DMS153 treated with DMSO at 0.1 percent for 48 hours (cell line): ENCODE measurements at regions not wholly inside any gene's neighbourhood (a gene's known extent, or its start where the extent isn't known, plus 50 kb on each side); places are given as distances from the start of the nearest gene placed in this dataset.

Experiments used
- DNase-seq: peaks from one replicate; lab custom pipeline; 2025; ENCODE audit not compliant: unreplicated experiment; lab: John Stamatoyannopoulos, UW

- DNase-seq = no peak
Measured at GRCh38 chr14:89014569-89014850, 190.1 kb downstream of the TTC8 start.

DNA sequence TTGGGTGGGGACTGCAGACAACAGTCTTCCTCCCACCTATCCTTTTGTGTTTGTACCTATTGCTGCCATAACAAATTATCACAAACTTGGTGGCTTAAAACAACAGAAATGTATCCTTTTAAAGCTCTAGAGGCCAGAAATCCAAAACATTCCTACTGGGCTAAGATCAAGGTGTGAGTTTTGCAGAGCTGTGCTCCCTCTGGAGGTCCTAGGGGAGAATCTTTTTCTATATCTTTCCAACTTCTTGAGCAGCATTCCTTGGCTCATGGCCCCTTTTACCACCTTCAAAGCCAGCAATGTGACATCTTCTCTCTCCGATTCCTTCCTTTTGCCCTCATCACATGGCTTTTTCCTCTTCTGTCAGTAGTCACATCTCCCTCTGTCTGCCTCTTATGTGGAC is 190.6 kb downstream of the TTC8 start:
- no peak for DNase-seq

DNA sequence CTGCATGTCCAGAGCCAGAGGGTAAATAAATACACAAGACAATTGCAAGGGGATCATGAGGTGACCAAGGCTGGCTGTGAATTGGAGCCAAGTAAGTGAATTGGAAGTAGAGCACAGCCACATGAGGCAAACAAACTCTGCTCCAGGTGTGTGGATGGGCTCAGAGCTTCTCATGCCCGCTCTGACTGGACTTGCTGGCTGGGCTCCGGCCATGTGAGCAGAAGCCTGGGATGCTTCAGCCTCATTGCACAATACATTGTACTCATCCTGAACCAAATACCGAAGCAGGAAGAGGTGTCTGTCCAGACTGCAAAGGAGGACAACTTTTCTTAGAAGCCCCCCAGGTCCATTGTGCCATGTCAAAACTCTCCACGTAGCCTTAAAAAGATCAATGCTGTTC is 193.0 kb downstream of the TTC8 start:
- no peak for DNase-seq

DNA sequence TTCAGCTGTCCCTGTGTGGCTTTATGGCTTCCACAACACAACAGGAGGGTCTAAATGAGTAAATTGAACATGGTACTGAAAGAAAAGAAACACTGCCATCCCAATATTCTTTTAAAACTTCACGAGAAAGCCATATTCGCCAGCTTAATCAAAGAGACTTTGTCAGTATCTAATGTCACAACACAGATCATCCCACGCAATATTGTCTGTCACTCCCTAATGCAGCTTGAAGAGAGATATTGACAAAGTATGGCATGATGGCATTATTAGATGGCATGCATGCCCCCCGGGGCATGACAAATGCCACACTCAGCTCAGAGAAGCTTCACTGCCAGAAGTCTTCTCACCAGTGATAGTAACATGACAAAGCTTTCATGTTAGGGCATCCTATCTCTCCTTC is 197.8 kb downstream of the TTC8 start:
- DNase-seq = no peak

- DNase-seq = no peak
Measured at GRCh38 chr14:89024691-89025090, 200.2 kb downstream of the TTC8 start.

GRCh38 chr14:89025561-89026236 is 201.2 kb downstream of the TTC8 start:
- DNase-seq = no peak

DNA sequence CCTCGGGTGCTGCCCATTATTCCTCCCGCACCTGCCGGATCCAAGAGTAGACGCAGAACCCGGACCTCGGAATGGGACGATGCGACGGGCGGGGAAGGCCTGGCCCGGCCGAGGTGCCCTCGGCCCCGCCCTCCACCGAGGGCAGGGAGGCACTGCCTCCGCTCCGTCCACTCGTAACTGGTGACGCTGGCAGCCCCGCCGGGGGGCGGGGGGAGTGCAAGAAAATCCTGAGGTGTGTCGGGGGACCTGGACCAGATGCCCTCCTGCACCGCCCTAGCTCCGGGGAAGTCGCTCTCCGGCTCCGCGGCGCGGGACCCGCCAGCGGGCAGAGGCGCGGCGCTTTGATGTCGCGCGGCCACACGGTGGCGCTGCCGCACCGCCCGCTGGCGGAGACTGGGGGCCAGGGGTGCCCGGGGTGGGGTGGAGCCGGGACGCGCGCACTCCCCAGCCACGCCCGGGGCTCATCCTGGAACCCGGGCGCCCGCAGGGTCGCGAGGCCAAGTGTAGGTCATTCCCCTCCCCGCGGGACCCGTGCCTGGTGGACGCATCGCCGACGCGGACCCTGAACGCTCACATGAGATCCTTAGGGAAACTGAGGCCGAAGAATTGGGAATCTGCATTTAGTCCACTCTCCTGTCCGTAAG is 202.8 kb downstream of the TTC8 start:
- no peak for DNase-seq

DNA sequence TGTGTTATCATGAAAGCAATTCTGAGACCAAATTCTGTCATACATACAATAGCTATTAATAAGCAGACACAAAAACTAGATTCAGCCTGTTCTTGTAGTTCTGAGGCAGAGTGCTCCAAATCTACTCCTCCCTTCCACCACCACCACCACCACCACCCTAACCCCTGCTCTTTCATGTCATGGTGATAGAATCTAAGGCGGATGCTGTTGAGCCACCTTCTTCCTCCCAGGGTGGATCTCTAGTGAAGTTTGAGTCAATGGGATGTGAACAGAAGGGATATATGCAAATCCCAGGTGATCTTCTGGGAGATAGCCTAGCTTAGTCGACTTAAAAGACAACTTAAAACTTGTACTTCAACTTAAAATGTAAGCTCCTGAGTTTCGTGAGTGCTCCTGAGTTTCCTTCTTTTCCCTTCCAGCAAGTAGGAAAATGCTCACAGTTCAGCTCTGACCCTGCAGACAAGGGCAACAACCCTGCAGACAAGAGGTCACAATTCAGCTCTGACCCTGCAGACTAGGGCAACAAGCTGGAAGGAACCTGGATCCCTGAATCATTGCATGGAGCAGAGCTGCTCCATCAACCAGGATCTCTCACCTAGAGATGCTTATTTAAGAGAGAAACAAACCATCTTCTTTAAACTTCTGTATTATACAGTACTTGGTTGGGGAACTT is 204.1 kb downstream of the TTC8 start:
- DNase-seq = no peak

DNA sequence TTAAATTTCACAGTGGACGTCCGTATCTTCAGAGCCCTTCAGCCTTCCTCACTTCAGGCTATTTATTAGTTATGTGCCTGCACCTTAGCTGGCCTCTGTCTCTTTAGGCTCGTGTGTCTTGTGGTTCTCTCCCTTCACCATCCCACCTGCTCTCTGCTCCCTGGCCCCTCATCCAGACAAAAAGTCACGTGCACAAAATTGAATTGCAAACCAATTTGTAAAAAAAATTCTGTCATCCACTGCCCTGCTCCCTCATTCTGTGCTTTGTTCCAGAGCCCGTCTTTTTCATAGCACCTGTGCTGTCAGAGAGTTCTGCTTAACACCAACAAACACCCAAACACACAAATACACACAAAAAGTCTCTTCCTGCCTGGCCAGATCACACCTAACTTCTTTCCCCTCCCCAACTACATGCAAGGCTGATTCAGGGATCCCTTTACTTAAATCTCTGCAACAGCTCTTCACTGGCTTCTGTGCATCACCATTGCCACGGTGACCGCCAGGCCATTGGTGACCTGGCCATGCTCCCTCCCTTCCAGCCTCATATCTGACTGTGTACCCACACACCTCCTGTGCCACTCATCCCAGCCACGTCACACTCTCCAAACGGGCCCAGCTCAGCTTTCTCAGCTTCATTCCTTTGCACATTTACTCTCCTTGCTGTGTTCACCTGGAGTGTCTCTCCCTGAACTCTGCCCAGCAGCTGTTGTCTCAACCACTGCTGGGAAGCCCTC is 205.7 kb downstream of the TTC8 start:
- DNase-seq = no peak

DNA sequence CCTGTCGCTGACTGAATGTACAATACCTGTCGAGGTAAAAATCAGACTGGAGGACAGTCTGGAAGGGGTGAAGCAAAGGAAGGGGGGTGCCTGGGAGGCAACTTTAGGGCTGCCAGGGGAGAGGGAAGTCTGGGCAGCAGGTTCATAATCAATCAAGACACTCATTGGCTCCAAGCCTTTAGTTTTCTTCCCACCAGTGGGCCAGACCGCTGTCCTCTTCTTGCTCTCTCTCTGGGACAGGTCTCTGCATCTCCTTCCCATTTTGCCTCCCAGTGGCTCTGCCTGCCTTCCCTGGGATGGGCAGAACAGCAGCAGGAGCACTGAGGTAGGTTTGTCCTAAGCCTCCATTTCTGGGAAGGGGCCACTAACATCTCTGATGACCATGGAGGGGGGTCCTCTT is 206.5 kb downstream of the TTC8 start:
- no peak for DNase-seq

GRCh38 chr14:89032086-89032649 is 207.7 kb downstream of the TTC8 start:
- no peak for DNase-seq

DNA sequence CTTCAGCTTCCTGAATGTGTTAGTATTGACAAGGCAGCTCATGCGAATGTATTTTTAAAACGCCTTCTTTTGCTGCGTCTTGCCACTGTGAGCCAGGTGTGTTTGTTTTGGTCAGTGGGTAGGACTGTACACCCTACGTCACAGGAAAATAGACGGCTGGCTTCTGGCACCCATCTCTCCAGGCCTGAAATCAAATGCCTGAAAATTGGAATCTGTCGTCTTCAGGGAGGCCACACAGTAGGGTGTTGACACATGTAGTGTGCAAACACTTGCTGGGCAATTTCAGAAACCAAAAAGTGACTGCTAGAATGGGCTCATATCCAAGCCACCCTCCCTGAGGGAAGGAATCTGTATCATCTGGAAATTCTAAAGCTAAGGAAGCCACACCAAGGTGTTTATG is 209.3 kb downstream of the TTC8 start:
- no peak for DNase-seq

GRCh38 chr14:89036371-89036770 is 211.9 kb downstream of the TTC8 start:
- DNase-seq = no peak

DNA sequence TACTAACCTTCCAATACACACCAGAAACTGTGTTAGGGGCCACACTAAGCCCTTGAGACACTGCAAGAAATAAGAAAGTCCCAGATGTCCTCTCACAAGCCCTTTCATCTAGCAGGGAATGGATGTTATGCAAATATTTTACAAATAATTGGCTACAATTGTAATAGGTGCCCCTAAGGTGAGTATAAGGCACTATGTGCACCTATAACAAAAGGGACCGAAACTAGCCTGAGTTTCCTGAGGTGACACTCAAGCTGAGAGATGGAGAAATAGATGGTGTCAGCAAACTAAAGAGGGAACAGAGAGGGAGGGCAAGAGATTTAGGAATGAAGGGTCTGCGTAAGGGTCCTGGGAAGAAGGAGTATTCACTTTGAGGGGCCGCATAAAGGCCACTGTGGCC is 212.6 kb downstream of the TTC8 start:
- DNase-seq = no peak

DNA sequence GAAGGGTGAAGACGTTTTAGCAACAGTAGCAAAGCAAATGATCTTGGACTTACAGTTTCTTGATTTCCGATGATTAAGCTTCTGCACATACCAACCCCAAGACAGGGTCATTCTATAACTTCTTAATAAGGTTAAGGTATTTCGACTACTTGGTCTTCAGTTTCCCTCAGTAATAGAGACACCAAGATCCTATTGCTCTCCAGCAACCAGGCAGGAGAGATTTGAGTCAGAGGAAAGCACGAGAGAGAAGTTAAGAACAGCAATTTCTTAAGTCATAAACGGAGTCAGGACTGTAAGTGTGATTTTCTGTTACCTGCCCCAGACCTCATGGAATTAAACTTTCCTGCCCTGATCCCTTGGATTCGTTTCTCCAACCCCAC is 215.6 kb downstream of the TTC8 start:
- no peak for DNase-seq

- DNase-seq = peak; percentile 80
Measured at GRCh38 chr14:89040460-89041256, 216.2 kb downstream of the TTC8 start.

DNA sequence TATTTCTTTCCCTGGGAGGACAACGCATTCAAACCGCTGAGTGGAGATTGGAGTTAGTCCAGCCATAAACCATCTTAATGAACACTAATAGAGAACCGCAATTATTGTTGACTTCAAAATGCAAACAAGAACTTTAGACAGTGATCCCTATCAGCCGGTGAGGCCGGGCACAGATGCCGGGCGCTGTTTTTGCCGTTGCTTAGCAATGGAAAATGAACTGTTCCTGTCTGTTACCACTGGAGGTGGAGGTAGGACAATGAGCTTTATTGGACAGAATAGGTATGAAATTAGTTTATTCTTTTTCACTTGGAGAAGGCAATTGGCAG is 216.8 kb downstream of the TTC8 start:
- DNase-seq = peak; percentile 80

DNA sequence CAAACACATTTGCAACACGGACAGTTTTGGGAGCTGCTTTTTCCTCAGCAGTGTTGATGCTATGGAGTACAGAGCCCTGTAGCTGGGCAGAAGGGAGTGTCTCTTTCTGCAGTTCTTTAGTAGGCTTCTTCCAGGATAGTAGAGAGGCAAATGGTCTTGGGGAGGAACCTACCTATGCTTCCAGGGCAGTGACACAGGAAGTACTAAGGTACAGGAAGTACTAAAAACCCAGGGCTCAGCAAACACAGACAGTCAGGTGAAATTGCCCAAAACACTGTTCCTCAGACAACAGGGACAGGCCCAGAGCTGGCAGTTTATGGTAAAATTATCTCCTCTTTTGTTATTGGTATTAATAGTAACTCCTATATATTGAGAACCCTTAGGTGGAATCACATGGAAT is 217.6 kb downstream of the TTC8 start:
- DNase-seq = no peak

- DNase-seq = no peak
Measured at GRCh38 chr14:89053303-89053702, 228.9 kb downstream of the TTC8 start.

- DNase-seq = no peak
Measured at GRCh38 chr14:89056394-89056793, 231.9 kb downstream of the TTC8 start.

- DNase-seq = no peak
Measured at GRCh38 chr14:89058697-89059096, 234.2 kb downstream of the TTC8 start.
